ENCODE measurements at regions not wholly inside any gene's neighbourhood (a gene's known extent, or its start where the extent isn't known, plus 50 kb on each side); places are given as distances from the start of the nearest gene placed in this dataset.

DNA sequence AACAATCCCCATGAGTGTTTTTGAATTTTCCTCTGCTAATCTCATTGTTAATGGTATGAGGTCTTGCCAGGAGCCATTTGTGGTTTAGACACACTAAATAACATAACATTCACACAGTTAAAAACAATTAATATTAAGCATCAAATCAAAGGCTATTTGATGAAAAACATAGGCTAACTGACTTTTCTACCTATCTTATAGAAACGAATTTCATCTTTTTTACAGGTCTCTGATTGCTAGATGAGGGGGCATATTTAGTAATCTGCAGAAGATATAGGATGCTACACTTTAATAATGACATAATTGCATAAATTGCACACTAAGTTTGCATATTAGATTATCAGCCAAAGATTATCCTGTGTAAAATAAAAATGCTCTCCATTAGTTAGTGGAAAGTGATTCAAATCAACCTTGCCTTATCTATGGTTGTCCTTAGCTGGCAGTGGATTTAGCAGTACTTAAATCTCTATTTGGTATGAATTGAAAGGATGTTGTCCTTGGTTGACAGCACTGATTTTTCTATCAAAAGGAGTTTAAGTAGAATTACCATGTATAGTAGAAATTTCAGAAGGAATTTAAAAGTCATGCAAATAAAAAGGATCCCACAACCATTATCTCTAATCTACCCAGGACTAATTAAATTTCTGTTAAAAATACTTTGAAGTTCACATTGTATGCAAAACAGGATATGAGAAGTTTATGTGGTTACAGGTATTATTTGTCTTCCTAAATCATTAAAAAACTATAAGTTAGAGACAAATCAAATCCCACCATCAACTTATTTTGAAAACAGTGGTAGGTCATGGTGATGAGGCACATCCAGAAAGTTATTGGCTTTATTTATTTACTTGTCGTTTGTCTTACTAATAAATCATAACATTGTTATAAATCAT is 50.6 kb upstream of the SPAG16 start:
- intact Hi-C loops (cut with DNase I): no loop called here
- no peaks in the 10 kb centered on the region for H3K9me3 ChIP-seq
- H3K27me3 ChIP-seq: no peaks in the 10 kb centered on the region
- H3K36me3 ChIP-seq: no peaks in the 10 kb centered on the region
- peaks cover 3% of the 10 kb centered on the region for H3K4me1 ChIP-seq
- DNase-seq (ENCODE audit: extremely low spot score in 2 of 2): no peak
- H3K27ac ChIP-seq: no peak overlapping the region
- TF ChIP-seq POLR2AphosphoS5 (IDR thresholded peaks at IDR 0.05; ENCODE audit: insufficient read depth in 1 of 2, low read depth in 1 of 2) (no peak), POLR2A (IDR thresholded peaks at IDR 0.05) (no peak)
- TF ChIP-seq, protein P1, sequence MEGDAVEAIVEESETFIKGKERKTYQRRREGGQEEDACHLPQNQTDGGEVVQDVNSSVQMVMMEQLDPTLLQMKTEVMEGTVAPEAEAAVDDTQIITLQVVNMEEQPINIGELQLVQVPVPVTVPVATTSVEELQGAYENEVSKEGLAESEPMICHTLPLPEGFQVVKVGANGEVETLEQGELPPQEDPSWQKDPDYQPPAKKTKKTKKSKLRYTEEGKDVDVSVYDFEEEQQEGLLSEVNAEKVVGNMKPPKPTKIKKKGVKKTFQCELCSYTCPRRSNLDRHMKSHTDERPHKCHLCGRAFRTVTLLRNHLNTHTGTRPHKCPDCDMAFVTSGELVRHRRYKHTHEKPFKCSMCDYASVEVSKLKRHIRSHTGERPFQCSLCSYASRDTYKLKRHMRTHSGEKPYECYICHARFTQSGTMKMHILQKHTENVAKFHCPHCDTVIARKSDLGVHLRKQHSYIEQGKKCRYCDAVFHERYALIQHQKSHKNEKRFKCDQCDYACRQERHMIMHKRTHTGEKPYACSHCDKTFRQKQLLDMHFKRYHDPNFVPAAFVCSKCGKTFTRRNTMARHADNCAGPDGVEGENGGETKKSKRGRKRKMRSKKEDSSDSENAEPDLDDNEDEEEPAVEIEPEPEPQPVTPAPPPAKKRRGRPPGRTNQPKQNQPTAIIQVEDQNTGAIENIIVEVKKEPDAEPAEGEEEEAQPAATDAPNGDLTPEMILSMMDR (IDR thresholded peaks at IDR 0.05): no peak
- no peak overlapping the region for H3K4me3 ChIP-seq

Measured in vagina (tissue), 2 donors.